ENCODE measurements at regions not wholly inside any gene's neighbourhood (a gene's known extent, or its start where the extent isn't known, plus 50 kb on each side); places are given as distances from the start of the nearest gene placed in this dataset.

GRCh38 chr15:69577397-69577796 lies 124.8 kb downstream of the RPLP1 start:
- TF ChIP-seq, protein P1, sequence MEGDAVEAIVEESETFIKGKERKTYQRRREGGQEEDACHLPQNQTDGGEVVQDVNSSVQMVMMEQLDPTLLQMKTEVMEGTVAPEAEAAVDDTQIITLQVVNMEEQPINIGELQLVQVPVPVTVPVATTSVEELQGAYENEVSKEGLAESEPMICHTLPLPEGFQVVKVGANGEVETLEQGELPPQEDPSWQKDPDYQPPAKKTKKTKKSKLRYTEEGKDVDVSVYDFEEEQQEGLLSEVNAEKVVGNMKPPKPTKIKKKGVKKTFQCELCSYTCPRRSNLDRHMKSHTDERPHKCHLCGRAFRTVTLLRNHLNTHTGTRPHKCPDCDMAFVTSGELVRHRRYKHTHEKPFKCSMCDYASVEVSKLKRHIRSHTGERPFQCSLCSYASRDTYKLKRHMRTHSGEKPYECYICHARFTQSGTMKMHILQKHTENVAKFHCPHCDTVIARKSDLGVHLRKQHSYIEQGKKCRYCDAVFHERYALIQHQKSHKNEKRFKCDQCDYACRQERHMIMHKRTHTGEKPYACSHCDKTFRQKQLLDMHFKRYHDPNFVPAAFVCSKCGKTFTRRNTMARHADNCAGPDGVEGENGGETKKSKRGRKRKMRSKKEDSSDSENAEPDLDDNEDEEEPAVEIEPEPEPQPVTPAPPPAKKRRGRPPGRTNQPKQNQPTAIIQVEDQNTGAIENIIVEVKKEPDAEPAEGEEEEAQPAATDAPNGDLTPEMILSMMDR (IDR thresholded peaks at IDR 0.05; ENCODE audit: borderline replicate concordance, extremely low read depth, low read length, poor library complexity, severe bottlenecking), result no peak
- no peak for TF ChIP-seq EZH2 (IDR thresholded peaks at IDR 0.05; ENCODE audit: borderline replicate concordance, low read depth, low read length, severe bottlenecking)
